ENCODE measurements at regions not wholly inside any gene's neighbourhood (a gene's known extent, or its start where the extent isn't known, plus 50 kb on each side); places are given as distances from the start of the nearest gene placed in this dataset.
"Not testable (repeated sequence)": the region's sequence is repeated elsewhere in the genome, so short reads cannot be mapped to it uniquely, and the experiment has no call there.

DNA sequence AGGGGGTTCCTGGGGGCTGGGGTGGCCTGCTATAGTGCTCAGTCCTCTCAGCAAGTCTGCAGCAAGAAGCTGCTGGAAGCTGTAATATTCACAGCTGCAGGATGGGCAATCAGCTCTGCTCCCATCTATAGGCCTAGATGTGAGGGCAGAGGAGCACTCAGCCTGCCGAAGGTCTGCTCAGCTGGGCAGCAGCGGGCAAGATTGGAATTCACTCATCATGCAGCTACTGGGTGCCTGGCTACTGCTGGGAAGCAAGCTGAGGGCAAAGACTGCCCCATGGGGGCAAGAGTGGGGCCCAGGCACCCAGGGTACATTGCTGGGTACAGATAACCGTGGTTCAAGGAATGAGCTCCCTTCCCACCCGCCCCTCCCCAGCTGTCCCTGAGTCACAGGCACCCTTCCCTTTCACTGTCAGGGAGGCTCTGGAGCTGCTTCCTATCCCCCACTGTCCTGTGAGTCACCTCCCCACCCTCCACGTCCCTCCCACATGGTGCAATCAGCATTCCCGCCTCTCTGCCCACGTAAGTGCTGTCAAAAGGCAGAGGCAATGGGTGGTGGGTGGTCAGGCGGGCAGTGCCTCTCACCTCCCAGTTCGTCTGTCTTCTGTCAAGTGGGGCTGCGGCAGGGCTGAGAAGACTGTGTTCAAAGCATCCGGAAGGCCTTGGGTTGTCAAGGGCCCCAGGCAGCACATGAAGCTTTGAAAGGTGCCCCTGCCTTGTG is 169.2 kb downstream of the TRIM43 start:
- H3K27ac ChIP-seq (ENCODE audit: low read length in 2 of 2), result no peak overlapping the region
- no peaks in the 10 kb centered on the region for H3K9me3 ChIP-seq (ENCODE audit: control extremely low read depth in 1 of 3, control insufficient read depth in 2 of 3, insufficient read depth in 1 of 3, low read length in 2 of 3)
- ChIA-PET CTCF (no interaction called here), POLR2A (no interaction called here)
- Mint-ChIP-seq H3K27me3 (no peaks in the 10 kb centered on the region), H3K4me3 (no peak overlapping the region), H3K27ac (no peak overlapping the region), H3K9me3 (ENCODE audit: insufficient read depth) (no peaks in the 10 kb centered on the region), H3K4me1 (no peaks in the 10 kb centered on the region)
- no peaks in the 10 kb centered on the region for H3K4me1 ChIP-seq (ENCODE audit: control insufficient read depth in 2 of 2, insufficient read depth in 2 of 2, low read length in 2 of 2)
- intact Hi-C loops (cut with micrococcal nuclease), result no loop called here
- H3K27me3 ChIP-seq (replicated peaks in 1 of 4; ENCODE audit: control extremely low read depth in 1 of 4, control insufficient read depth in 3 of 4, insufficient read depth in 4 of 4, low read length in 3 of 4), result no peaks in the 10 kb centered on the region
- no peak for DNase-seq
- no peaks in the 10 kb centered on the region for H3K79me2 ChIP-seq (ENCODE audit: control insufficient read depth, insufficient read depth, low read length)
- TF ChIP-seq EZH2 (IDR thresholded peaks at IDR 0.05; ENCODE audit: borderline replicate concordance, insufficient read depth, low read depth, low read length, poor library complexity, severe bottlenecking) (no peak), CTCF (IDR thresholded peaks at IDR 0.05) (no peak)
- H3K4me2 ChIP-seq (replicated peaks; ENCODE audit: low read depth, low read length, poor library complexity, severe bottlenecking), result no peak overlapping the region
- H3K9ac ChIP-seq (ENCODE audit: low read length), result no peak overlapping the region
- no peak overlapping the region for H2AFZ ChIP-seq (ENCODE audit: insufficient read depth, low read depth, low read length, poor library complexity, severe bottlenecking)
- no peak for ATAC-seq (ENCODE audit: low read depth)
- no peak overlapping the region for H3K4me3 ChIP-seq (ENCODE audit: control extremely low read depth in 1 of 5, extremely low read depth in 1 of 5, insufficient read depth in 1 of 5, low read depth in 2 of 5, low read length in 4 of 5)
- no peaks in the 10 kb centered on the region for H4K20me1 ChIP-seq (ENCODE audit: control insufficient read depth, insufficient read depth, low read length, poor library complexity, severe bottlenecking)
- no peaks in the 10 kb centered on the region for H3K36me3 ChIP-seq (replicated peaks in 1 of 2; ENCODE audit: control extremely low read depth in 1 of 2, control insufficient read depth in 1 of 2, extremely low read depth in 1 of 2, insufficient read depth in 2 of 2, low read length in 1 of 2)
- WGBS (ENCODE audit: insufficient coverage), result 97% methylated on average over 6 of the region's 11 CpGs

- Mint-ChIP-seq H3K9me3 (ENCODE audit: insufficient read depth) (no peaks in the 10 kb centered on the region), H3K4me1 (no peaks in the 10 kb centered on the region), H3K27me3 (no peaks in the 10 kb centered on the region), H3K4me3 (no peak overlapping the region), H3K27ac (no peak overlapping the region)
- H4K20me1 ChIP-seq (ENCODE audit: control insufficient read depth, insufficient read depth, low read length, poor library complexity, severe bottlenecking), result no peaks in the 10 kb centered on the region
- DNase-seq (no peak), ATAC-seq (ENCODE audit: low read depth) (no peak)
- no peak overlapping the region for H3K9ac ChIP-seq (ENCODE audit: low read length)
- TF ChIP-seq CTCF (IDR thresholded peaks at IDR 0.05), result no peak
- CTCF ChIA-PET, result no interaction called here
- no peaks in the 10 kb centered on the region for H3K4me1 ChIP-seq (ENCODE audit: control insufficient read depth in 2 of 2, insufficient read depth in 2 of 2, low read length in 2 of 2)
- H3K79me2 ChIP-seq (ENCODE audit: control insufficient read depth, insufficient read depth, low read length), result no peaks in the 10 kb centered on the region
- WGBS (ENCODE audit: insufficient coverage), result 93% methylated on average over 3 of the region's 3 CpGs
- H3K36me3 ChIP-seq (replicated peaks in 1 of 2; ENCODE audit: control extremely low read depth in 1 of 2, control insufficient read depth in 1 of 2, extremely low read depth in 1 of 2, insufficient read depth in 2 of 2, low read length in 1 of 2), result no peaks in the 10 kb centered on the region
- no peaks in the 10 kb centered on the region for H3K27me3 ChIP-seq (replicated peaks in 1 of 4; ENCODE audit: control extremely low read depth in 1 of 4, control insufficient read depth in 3 of 4, insufficient read depth in 4 of 4, low read length in 3 of 4)
- H3K27ac ChIP-seq (ENCODE audit: low read length in 2 of 2), result no peak overlapping the region
- H2AFZ ChIP-seq (ENCODE audit: insufficient read depth, low read depth, low read length, poor library complexity, severe bottlenecking), result no peak overlapping the region
- POLR2A ChIA-PET, result no interaction called here
- H3K4me3 ChIP-seq (ENCODE audit: control extremely low read depth in 1 of 5, extremely low read depth in 1 of 5, insufficient read depth in 1 of 5, low read depth in 2 of 5, low read length in 4 of 5), result no peak overlapping the region
- H3K4me2 ChIP-seq (replicated peaks; ENCODE audit: low read depth, low read length, poor library complexity, severe bottlenecking), result no peak overlapping the region
- H3K9me3 ChIP-seq (ENCODE audit: control extremely low read depth in 1 of 3, control insufficient read depth in 2 of 3, insufficient read depth in 1 of 3, low read length in 2 of 3), result no peaks in the 10 kb centered on the region
- intact Hi-C loops (cut with micrococcal nuclease), result no loop called here
Observed at GRCh38 chr2:95761556-95761955, 169.8 kb downstream of the TRIM43 start.

GRCh38 chr2:95762023-95763021 is 170.5 kb downstream of the TRIM43 start:
- H3K4me3 Mint-ChIP-seq; DNase-seq; H3K79me2 ChIP-seq (ENCODE audit: control insufficient read depth, insufficient read depth, low read length); H3K4me1 Mint-ChIP-seq; H3K4me1 ChIP-seq (ENCODE audit: control insufficient read depth in 2 of 2, insufficient read depth in 2 of 2, low read length in 2 of 2); H3K27ac ChIP-seq (ENCODE audit: low read length in 2 of 2); H2AFZ ChIP-seq (ENCODE audit: insufficient read depth, low read depth, low read length, poor library complexity, severe bottlenecking); H3K9me3 ChIP-seq (ENCODE audit: control extremely low read depth in 1 of 3, control insufficient read depth in 2 of 3, insufficient read depth in 1 of 3, low read length in 2 of 3); H3K36me3 ChIP-seq (replicated peaks in 1 of 2; ENCODE audit: control extremely low read depth in 1 of 2, control insufficient read depth in 1 of 2, extremely low read depth in 1 of 2, insufficient read depth in 2 of 2, low read length in 1 of 2); H3K4me2 ChIP-seq (replicated peaks; ENCODE audit: low read depth, low read length, poor library complexity, severe bottlenecking); H3K9me3 Mint-ChIP-seq (ENCODE audit: insufficient read depth); POLR2A ChIA-PET; CTCF ChIA-PET; H3K4me3 ChIP-seq (ENCODE audit: control extremely low read depth in 1 of 5, extremely low read depth in 1 of 5, insufficient read depth in 1 of 5, low read depth in 2 of 5, low read length in 4 of 5); H4K20me1 ChIP-seq (ENCODE audit: control insufficient read depth, insufficient read depth, low read length, poor library complexity, severe bottlenecking); H3K27ac Mint-ChIP-seq; ATAC-seq (ENCODE audit: low read depth); intact Hi-C loops (cut with micrococcal nuclease); H3K9ac ChIP-seq (ENCODE audit: low read length); H3K27me3 Mint-ChIP-seq; H3K27me3 ChIP-seq (replicated peaks in 1 of 4; ENCODE audit: control extremely low read depth in 1 of 4, control insufficient read depth in 3 of 4, insufficient read depth in 4 of 4, low read length in 3 of 4): not testable (repeated sequence)
- 88% methylated on average over 12 of the region's 21 CpGs for WGBS (ENCODE audit: insufficient coverage)
